Loucy (cell line): ENCODE measurements at regions not wholly inside any gene's neighbourhood (a gene's known extent, or its start where the extent isn't known, plus 50 kb on each side); places are given as distances from the start of the nearest gene placed in this dataset.

Source experiments
- H2AFZ ChIP-seq: fragments of 200-600 bp; sonication (generic); 2 replicates; pipeline ENCODE4 v1.6.0; 2016; ENCODE audit warnings: antibody characterized with exemption, mild to moderate bottlenecking, low read length, moderate library complexity
- H3F3A ChIP-seq: fragments of 200-600 bp; 2 replicates; pipeline ENCODE4 v1.6.0; 2016; ENCODE audit warnings: antibody characterized with exemption, low read depth, mild to moderate bottlenecking
- H3K27me3 ChIP-seq: fragments of 200-600 bp; sonication (generic); 2 replicates; pipeline ENCODE4 v1.6.1; 2014; ENCODE audit warnings: low read length, mild to moderate bottlenecking; ENCODE audit not compliant: insufficient read depth, poor library complexity, severe bottlenecking
- H3K36me3 ChIP-seq: fragments of 200-600 bp; sonication (generic); 2 replicates; pipeline ENCODE4 v1.6.1; 2016; ENCODE audit warnings: low read length; ENCODE audit not compliant: insufficient read depth
- H3K4me1 ChIP-seq: fragments of 200-600 bp; sonication (generic); 2 replicates; pipeline ENCODE4 v1.5.1; 2014; ENCODE audit warnings: low read length, mild to moderate bottlenecking; ENCODE audit not compliant: insufficient read depth, poor library complexity, severe bottlenecking
- H3K4me2 ChIP-seq: fragments of 200-600 bp; sonication (generic); 2 replicates; pipeline ENCODE4 v1.6.0; 2014; ENCODE audit warnings: antibody characterized with exemption, low read length, low read depth, mild to moderate bottlenecking; ENCODE audit not compliant: poor library complexity, severe bottlenecking
- H3K4me3 ChIP-seq: fragments of 200-600 bp; sonication (generic); 2 replicates; pipeline ENCODE4 v1.5.1; 2014; ENCODE audit warnings: low read length, mild to moderate bottlenecking, mixed read lengths; ENCODE audit not compliant: poor library complexity, severe bottlenecking
- H3K79me2 ChIP-seq: fragments of 200-600 bp; sonication (generic); 2 replicates; pipeline ENCODE4 v1.6.1; 2014; ENCODE audit warnings: low read length; ENCODE audit not compliant: insufficient read depth
- H3K9ac ChIP-seq: fragments of 200-600 bp; sonication (generic); 2 replicates; pipeline ENCODE4 v1.6.0; 2014; ENCODE audit warnings: mild to moderate bottlenecking, low read depth, low read length, moderate library complexity; ENCODE audit not compliant: poor library complexity, severe bottlenecking
- H3K9me2 ChIP-seq: fragments of 200-600 bp; sonication (generic); replicated peaks from 2 replicates; pipeline ENCODE4 v1.6.1; 2016; ENCODE audit warnings: low read depth, low read length, mixed read lengths
- H3K9me3 ChIP-seq: fragments of 200-600 bp; sonication (generic); 2 replicates; pipeline ENCODE4 v1.6.1; 2014; ENCODE audit warnings: mild to moderate bottlenecking, antibody characterized with exemption, low read length, low read depth; ENCODE audit not compliant: insufficient read depth
- H4K20me1 ChIP-seq: fragments of 200-600 bp; sonication (generic); 2 replicates; pipeline ENCODE4 v1.6.0; 2014; ENCODE audit warnings: antibody characterized with exemption, low read length, mild to moderate bottlenecking; ENCODE audit not compliant: insufficient read depth, poor library complexity, severe bottlenecking
- CTCF ChIP-seq: fragments of 200-600 bp; sonication (generic); conservative IDR thresholded peaks from 2 replicates; pipeline ENCODE4 v1.5.1; 2014; ENCODE audit warnings: mild to moderate bottlenecking, antibody characterized with exemption, low read length
- EZH2phosphoT487 ChIP-seq: fragments of 200-600 bp; IDR thresholded peaks from 2 replicates; pipeline ENCODE4 v1.6.1; 2018; ENCODE audit warnings: antibody characterized with exemption, mild to moderate bottlenecking, moderate library complexity, borderline replicate concordance

GRCh38 chr4:28562913-28563312 is 1702.3 kb downstream of the STIM2 start:
- H3K9me3 ChIP-seq = no peaks in the 10 kb centered on the region; the same call in 1 of the 2 replicates
- H2AFZ ChIP-seq = no peak overlapping the region
- H3K4me1 ChIP-seq = no peaks in the 10 kb centered on the region
- H3F3A ChIP-seq = no peaks in the 10 kb centered on the region
- H3K9ac ChIP-seq = no peak overlapping the region
- H3K4me2 ChIP-seq = no peak overlapping the region
- H3K9me2 ChIP-seq = no peaks in the 10 kb centered on the region
- H4K20me1 ChIP-seq = no peaks in the 10 kb centered on the region
- no peak overlapping the region for H3K4me3 ChIP-seq
- no peaks in the 10 kb centered on the region for H3K79me2 ChIP-seq
- no peaks in the 10 kb centered on the region for H3K27me3 ChIP-seq
- no peaks in the 10 kb centered on the region for H3K36me3 ChIP-seq
- TF ChIP-seq EZH2phosphoT487 (no peak), CTCF (no peak)

- Histone ChIP-seq H4K20me1 (no peaks in the 10 kb centered on the region), H3K4me3 (no peak overlapping the region), H3K27me3 (no peaks in the 10 kb centered on the region), H3K4me2 (no peak overlapping the region), H3K4me1 (no peaks in the 10 kb centered on the region), H3K36me3 (no peaks in the 10 kb centered on the region), H3K9me2 (no peaks in the 10 kb centered on the region), H3K79me2 (no peaks in the 10 kb centered on the region), H3K9me3 (peaks cover 3% of the 10 kb centered on the region; the same call in 1 of the 2 replicates), H3F3A (no peaks in the 10 kb centered on the region), H3K9ac (no peak overlapping the region), H2AFZ (no peak overlapping the region)
- TF ChIP-seq EZH2phosphoT487 (no peak), CTCF (no peak)
Measured at GRCh38 chr4:28565396-28565795, 1704.8 kb downstream of the STIM2 start.

GRCh38 chr4:28600958-28601357 is 1740.3 kb downstream of the STIM2 start:
- H4K20me1 ChIP-seq = no peaks in the 10 kb centered on the region
- H3K36me3 ChIP-seq = no peaks in the 10 kb centered on the region
- H3K27me3 ChIP-seq = no peaks in the 10 kb centered on the region
- no peak overlapping the region for H3K4me2 ChIP-seq
- H3K4me3 ChIP-seq = no peak overlapping the region
- H3K9ac ChIP-seq = no peak overlapping the region
- no peaks in the 10 kb centered on the region for H3K9me3 ChIP-seq
- no peaks in the 10 kb centered on the region for H3F3A ChIP-seq
- no peaks in the 10 kb centered on the region for H3K79me2 ChIP-seq
- H3K9me2 ChIP-seq = no peaks in the 10 kb centered on the region
- TF ChIP-seq EZH2phosphoT487 (no peak), CTCF (no peak)
- no peaks in the 10 kb centered on the region for H3K4me1 ChIP-seq
- no peak overlapping the region for H2AFZ ChIP-seq
